Brain pericyte (primary cell): ENCODE measurements at regions not wholly inside any gene's neighbourhood (a gene's known extent, or its start where the extent isn't known, plus 50 kb on each side); places are given as distances from the start of the nearest gene placed in this dataset.

Source experiments
- DNase-seq: peaks from one replicate; pipeline ENCODE4 v3.0.0-alpha.2; 2012; ENCODE audit warnings: low read depth, low spot score

DNA sequence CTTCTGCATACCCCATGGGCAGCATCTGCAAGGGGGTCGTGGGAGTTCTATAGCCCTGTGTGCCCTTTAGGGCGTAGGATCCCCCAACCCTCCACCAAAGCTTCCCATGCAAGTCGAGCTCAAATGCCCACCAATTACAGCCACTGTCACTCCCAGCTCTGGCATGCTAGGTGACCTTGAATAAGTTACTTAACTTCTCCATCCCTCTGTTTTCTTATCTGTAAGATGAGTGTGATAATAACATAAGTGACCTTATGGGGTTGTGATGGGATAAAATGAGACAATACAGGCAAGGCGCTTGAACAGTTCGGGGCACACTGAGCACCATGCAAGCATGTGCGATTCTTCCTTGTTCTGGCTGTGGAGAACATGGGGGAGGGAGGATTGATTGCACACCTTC lies 74.8 kb upstream of the POMGNT2 start:
- DNase-seq: no peak

DNA sequence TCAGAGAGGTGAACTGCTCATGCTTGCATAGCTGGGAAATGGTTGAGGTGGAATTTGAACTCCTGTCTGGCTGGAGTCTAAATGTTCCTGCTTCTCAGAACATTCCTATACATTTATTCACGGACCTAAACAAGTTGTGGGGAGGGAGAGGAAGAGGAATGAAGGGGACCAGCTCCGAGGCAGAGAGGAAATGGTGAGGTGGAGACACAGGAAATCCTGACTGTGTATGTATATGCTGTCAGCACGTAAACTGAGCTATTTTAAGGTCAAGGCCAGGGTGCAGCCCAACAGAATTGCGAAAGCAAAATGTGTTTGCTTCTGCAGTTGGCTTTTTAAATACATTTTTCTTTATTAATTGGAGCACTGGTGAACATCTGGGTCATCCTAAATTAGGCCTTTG lies 74.1 kb upstream of the POMGNT2 start:
- no peak for DNase-seq

DNA sequence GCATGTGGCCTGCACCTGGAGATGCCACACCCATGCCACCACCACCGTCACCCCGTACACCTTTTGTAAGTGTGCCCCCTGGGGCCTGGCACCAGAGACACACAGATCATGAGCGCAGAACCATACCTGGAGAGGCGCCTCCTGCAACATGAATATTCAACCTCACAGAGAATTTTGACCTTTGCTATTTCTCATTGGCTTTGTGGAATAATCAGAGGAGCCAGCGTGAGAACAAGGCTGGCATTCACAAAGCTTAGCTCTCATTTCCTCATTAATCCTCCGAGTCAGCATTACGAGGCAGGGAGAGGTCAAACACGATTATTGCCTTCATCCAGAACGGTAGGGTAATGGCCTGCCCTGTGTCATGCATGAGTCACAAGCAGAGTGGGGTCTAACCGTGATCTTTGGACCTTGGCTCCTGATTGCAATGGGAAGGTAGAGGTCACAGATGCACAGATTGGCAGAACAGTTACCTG lies 73.0 kb upstream of the POMGNT2 start:
- no peak for DNase-seq

DNA sequence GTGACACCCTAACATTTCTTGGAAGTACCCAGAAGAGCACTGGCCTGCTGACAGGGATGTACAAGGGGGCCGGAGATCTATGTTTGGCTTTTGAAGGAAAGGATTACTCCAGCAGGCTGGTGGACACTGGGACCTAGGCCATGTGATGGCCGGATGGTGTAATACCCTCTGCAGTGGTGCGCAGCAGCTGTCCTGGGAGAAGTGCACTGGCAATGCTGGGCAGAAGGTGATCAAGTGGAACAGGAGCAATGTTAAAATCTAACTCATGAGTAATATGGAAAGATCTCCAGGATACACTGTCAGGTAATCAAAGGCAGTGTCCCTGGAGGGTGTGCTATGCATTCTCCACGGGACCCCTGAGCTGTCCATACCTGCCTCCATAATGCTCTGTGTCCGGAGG lies 71.2 kb upstream of the POMGNT2 start:
- DNase-seq: no peak

DNA sequence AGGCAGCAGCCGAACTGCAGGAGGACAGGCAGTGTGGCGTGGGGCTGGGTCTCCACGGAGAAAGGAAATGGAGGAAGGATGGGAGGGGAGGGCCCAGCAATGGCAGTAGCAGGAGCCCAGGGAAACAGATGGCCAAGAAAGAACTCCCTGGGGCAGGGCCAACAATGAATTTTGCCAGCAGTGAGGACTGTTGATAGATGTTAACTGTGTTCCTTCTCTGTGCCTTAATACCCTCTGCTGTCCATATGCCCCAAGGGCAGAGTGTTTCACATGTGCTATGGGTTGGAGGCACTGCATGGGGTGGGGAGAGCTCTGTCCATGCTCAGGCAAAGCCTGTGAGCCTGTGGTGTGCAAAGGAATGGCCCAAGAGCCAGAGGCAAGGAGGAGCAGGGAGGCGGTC lies 70.8 kb upstream of the POMGNT2 start:
- DNase-seq: no peak

DNA sequence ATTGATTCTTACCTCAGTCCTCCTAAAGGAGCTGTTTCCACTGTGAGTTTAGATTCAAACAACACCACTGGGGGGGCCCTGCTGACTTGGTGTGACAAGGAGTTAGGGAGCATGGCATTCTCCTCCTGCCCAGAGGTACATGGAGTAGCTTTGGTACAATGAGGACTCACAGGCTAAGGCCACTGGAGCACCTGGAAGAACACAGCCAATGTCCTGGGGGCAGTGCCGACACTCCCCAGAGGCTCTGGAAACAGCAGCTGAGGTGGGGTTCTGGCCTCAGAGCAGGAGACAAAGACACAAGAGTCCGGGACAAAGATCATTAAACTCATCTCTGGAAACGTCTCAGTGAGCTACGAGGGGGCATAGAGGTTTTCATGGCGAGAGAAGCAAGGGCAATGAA lies 69.7 kb upstream of the POMGNT2 start:
- no peak for DNase-seq

DNA sequence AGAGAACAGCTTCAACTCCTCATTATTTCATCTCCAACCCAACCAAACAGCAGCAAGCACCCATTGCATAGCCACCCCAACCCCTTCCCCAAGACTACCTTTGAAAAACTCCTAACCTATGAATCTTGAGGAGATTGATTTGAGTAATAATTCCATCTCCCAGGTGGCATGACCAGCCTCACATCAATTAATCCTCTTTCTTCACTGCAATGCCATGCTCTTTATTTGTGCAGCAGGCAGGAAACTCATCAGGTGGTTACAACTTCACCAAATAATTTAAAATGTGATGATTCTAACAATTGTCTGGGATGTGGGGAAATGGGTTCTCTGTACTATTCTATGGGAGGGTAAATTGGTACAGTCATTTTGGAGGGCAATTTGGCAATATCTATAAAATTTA lies 68.1 kb upstream of the POMGNT2 start:
- no peak for DNase-seq

DNA sequence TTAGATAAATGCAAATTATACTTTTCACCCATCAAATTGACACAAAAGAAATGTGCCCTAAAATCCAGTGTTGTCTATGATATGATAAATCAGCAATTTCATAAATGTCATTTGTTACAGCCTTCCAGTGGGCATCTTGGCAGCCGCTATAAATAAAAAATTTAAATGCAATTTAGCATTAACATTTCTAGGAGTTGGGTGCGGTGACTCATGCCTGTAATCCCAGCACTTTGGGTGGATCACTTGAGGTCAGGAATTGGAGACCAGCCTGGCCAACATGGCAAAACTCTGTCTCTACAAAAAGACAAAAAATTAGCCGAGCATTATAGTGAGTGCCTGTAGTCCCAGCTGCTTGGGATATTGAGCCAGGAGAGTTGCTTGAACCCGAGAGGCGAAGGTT lies 65.9 kb upstream of the POMGNT2 start:
- DNase-seq: no peak

DNA sequence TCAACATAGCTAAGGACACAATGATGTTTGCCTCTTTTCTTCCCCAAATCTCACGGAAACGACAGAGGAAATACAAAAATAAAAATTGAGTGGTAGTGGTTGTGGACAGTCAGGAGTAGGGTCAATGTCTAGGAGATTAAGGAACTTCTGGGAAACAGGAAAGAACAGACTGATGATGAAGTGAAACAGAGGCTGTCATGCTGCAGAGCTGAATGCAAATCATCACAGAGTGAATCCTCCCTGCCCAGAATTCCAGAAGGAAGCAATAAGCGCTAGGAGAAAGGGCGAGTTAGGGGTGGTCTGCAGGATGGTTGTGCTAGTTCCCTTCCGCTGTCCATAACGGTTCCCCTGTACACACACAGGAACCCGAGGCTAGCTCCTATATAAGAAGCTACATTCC lies 64.7 kb upstream of the POMGNT2 start:
- DNase-seq: no peak

DNA sequence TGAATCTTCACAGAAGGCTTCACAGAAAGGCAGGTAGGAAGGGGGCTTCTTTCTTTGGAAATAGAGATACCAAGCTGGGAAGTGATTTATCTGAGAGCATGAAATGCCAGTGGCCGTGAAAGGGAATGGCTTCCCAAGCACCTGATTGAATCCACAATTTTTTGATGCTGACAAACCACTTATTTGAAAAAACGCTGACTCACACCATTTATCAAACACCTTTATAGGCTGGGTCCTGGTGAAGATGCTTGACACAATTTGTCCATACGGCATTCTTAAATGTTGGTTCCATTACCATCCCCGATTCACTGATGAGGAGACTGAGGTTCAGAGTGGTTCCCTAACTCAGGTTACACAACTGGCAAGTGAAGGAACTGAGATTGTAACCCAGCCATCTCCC lies 64.1 kb upstream of the POMGNT2 start:
- DNase-seq: no peak

DNA sequence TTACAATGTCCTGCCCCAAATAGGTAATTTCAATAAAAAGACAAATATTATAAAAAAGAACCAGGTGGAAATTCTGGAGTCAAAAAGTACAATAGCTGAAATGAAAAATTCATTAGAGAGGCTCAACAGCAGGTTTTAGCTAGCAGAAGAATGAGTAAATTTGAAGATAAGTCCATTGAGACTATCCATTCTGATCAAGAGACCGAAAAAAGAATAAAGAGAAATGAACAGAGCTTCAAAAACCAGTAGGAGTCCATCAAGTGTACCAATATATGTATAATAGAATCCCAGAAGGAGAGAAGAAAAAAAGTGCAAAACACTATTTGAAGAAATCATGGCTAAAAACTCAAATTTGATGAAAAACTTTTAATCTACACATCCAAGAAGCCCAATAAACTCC lies 60.5 kb upstream of the POMGNT2 start:
- DNase-seq: no peak

DNA sequence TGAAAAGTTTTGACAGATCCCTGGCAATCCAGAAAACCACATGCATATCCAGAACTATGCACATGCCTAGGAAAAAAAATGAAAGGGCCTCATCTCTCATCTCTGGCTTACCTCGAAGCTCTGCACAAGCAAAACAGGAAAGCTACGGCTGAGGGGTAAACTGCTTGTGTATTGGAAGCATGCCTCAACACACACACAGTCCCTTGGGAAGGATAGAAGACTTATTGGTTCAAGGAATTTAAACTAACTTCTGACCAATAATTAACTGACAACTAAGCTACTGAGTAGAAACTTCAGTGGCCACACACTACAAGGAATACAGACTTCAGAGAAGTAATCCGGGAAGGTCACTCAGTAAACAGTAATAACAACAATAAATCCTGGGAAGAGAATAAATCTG lies 59.9 kb upstream of the POMGNT2 start:
- DNase-seq: no peak

DNA sequence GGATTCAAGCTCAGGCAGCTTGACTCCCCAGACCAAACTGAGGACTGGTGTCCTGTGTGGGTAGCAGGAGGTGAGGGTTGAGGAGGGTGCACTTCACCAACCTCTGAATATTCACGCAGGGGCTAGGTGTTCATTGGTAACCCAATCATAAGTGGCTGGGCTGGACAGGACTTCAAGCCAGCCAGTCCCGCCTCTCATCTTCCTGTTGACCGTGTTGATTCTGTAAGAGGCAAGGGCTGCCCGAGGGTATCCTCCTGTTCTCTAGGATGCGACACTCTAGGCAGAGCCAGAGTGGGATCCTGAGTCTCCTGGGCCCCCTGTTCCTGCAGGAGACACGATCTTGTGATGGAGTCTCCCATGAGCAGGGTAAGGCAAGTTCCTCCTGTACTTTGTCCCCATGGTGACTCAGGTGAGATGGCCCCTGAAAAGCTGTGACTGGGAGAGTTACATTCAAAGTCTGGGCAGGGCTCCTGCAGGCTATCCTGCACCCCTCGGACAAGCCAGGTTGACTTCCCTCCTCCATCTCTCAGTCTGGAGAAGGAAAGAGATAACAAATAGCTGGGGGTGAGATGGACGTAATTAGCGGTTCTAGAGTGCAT lies 58.1 kb upstream of the POMGNT2 start:
- DNase-seq: no peak

DNA sequence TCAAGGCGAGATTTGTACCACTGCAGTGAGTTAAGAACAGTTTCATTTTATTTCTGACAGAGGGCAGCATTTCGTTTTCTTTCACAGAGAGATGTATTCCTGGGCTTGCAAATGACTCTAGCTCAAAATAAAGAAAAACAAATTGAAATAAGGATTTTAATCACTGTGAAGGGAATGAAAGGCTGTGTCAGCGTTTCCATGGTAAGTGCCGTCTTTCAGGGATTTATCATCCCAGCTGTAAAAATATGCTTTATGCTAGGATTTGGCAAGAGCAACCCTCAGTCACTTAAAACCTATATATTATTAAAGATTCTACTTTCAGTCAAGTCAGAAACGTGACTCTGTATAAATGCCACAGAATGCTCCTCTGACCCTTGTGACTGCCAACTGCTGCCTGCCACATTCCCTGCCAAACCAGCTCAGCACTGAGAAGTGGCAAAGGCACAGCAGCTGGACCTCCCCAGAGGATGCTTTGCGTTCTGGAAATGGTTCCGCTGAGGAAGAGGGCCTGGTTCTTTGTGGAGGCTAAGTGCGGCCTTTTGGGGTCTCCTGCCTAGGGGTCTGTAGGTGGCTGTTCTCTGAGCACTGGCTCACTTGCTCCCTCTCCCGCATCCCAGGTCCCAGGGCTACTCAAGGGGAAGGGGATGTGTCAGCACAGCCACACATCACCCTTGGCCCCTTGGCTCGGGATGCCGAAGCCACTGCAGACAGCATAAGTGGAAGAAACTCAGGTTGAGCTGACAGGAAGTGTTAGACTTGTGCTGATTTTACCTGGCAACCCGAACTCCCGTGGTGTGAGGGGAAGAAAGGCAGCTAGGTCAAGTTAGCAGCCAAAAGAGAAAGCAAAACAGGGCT lies 56.6 kb upstream of the POMGNT2 start:
- DNase-seq: peak; percentile 78

DNA sequence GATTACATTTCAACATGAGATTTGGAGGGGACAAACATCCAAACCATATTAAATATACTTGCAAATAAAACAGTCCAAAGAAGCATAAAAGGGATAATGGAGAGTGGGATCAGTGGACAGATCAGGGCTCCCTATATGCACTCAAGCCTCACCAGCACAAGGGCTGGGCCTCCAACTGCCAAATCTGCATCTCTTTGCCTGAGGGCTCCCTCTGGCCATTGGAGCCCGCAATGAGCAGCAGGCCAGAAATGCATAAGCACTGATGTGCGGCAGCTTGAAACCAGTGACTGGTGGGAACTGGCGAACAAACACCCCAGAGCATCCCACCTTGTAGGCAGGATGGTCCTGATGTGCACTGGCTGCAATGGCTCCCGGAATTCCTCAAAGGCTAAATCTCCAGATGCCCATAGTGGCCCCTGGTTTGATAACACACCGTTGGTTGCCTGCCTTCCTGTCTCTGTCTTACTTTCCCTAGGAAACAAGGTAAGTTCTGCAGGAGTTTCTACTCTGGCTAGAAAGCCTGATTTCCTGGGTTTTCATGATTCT lies 55.9 kb upstream of the POMGNT2 start:
- no peak for DNase-seq

DNA sequence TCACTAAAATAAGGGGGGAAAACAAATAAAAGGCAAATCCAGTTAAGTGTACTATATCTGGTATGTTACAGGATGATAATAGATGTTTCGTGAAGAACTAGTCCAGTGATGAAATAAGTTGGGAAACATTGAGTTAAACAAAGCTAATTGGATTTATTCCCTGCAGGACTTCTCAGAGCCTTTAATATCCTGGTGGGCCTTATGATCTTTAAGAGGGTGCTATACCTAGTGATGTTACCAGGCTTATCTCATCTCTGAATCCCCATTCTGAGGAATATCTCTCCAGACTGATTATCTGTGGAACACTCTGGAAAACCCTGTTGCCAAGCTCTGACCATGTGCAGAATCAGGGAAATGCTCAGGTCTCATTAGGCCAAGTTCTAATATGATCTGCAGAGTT lies 54.8 kb upstream of the POMGNT2 start:
- no peak for DNase-seq

DNA sequence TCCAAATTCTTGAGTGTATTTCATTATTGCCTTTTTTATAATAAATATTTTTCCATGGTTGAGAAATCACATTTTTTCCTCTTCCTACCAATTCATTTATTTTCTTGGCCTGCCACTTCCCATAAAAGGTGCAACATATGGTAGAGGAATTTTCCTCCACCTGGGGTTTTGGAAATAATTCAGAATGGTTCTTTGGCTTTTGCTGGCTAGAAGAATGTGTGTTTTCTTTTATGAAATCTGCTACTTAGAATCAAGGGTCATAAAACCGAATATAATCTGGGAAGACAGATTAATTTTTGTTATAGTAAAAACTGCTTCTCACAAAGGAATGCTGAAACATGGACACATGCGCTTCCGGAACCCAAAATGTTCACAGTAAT lies 54.0 kb upstream of the POMGNT2 start:
- no peak for DNase-seq

DNA sequence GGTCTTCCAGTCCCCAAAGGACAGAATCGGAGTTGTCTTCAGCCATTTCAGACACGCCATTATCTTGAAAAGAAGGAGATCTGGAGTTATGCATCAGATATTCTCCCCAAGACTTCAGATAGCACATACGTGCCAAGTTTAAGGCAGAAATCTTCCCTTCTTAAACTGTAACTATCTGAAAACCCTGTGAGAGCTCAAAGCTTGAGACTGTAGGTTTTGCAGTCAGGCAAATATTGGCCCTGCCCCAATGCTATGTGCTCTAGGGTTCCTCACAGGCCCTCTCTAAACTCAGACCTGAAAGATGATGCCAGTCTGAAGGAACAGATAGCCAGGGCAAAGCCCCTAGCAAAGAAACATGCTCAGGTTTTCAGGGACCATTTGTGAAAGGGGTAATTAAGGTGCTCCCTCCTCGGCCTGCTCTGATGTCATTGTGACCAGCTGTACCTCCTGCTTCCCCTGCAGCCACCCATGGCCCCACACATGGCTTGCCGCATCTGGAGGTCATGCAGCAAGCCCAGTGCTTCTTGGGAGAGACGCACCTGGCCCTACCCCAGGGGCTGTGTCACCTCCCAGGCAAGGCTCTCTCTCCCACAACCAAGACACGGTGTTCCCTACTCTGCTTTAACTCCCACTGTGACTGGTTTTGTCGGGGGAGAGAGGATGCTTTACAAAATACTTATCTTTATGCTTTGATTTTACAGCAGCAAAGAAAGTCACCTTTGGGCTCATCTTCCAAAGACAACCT lies 53.4 kb upstream of the POMGNT2 start:
- no peak for DNase-seq

DNA sequence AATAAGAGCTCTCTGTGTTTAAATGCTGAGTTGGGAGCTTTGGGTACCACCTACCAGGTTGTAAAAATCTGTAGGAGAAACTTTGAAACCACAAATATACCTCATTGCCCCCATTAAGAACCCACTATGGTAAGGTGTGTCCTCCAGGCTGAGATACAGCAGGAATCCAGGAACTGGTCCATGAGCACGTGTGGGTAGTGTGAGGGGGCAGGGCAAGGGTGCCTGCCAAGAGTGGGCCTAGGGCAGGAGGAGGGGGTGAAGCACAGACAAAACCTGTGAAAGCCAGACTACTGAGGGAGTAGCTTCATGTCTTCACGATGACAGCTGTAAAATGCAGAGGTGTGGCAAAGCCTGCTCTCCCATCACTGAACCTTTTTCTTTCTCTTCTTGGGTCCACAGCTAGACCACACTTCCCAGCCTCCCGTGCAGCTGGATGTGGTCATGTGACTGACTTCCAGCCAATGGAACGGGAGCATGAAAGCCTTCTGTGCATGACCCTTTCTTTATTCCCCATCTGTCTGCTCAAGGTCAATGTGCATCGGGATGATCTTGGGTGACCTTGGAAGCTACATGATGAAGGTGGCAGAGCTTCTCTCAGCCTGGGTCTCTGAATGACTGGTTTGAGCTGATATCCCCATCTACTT lies 51.1 kb upstream of the POMGNT2 start:
- no peak for DNase-seq

DNA sequence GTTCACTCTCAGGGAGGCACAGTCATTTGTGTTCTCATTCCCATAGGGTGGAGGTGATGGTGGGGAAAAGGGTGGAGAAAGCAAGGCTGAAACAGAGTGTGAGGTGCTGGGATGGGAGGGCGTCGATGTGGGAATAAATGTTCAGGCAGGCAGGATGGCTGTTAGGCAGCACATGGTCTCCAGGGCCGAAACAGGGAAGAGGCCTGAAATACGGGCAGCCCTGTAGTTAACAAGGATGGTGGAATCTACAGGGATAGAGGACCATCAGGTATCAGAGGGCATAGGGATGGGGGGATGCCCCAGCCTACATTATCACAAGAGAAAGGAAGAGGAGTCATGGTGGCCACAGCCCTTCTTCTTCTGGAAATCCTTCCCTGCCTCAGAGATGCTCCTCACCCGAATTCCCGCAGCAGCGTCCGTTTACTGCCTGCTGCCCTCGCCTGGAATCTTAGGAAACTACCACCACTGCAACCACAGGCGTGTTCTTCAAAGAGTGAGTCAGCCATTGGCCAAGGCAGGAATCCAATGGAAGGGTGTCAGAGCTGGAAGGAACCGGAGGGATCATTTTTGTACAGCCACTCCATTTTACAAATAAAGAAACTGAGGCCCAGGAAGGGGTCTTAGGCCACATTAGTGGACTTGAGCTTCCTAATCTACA lies 49.7 kb upstream of the POMGNT2 start:
- DNase-seq: peak; percentile 17
